K562 (cell line): ENCODE measurements at regions not wholly inside any gene's neighbourhood (a gene's known extent, or its start where the extent isn't known, plus 50 kb on each side); places are given as distances from the start of the nearest gene placed in this dataset.
"Not testable (repeated sequence)": the region's sequence is repeated elsewhere in the genome, so short reads cannot be mapped to it uniquely, and the experiment has no call there.

Experiments
- ATAC-seq: fragments of 200-7000 bp; cut with Tn5 transposase; 3 replicates; pipeline ENCODE4 v1.9.1; 2020; ENCODE audit warnings: moderate library complexity
- BruUV-seq: library from RNA; stranded (reverse); fragments of 400-500 nt; replicated peaks from 2 replicates; lab custom pipeline; 2021; lab: Mats Ljungman, UMichigan
- CTCF ChIA-PET: fragments of 300-600 bp; formaldehyde crosslinking; extraction: SDS; loops from one replicate; lab custom pipeline; 2021; ENCODE audit warnings: low intra/inter-chr PET ratio; lab: Yijun Ruan, JAX
- POLR2A ChIA-PET: fragments of 300-600, 350-650 bp; sonication (Branson Sonifier 250); formaldehyde crosslinking; extraction: SDS; loops from one replicate; lab custom pipeline; 2021; ENCODE audit warnings: antibody characterized with exemption, inconsistent platforms; lab: Yijun Ruan, JAX
- DNase-seq, 4 experiments: peaks; one replicate each; pipeline versions ENCODE4 v3.0.0 to v3.0.0-alpha.2; 2011 to 2018; ENCODE audit warnings: low spot score in 3 of 4, mixed read lengths in 3 of 4; ENCODE audit errors: extremely low read depth in 1 of 4
- FAIRE-seq: peaks from 2 replicates; lab custom pipeline; 2011; peaks lifted over from hg19 to GRCh38; lab: Jason Lieb, UNC
- H2AFZ ChIP-seq: 2 replicates; pipeline ENCODE4 v1.6.0; 2011; ENCODE audit warnings: low read depth, low read length, control low read depth, inconsistent platforms
- H3K27ac ChIP-seq: fragments of 200-600 bp; 3 replicates; pipeline ENCODE4 v1.8.0; 2011; ENCODE audit warnings: low read depth, mild to moderate bottlenecking, control low read depth, inconsistent platforms, low read length, moderate library complexity, mixed read lengths; ENCODE audit errors: extremely low read depth
- H3K27me3 ChIP-seq, 2 experiments: fragments of 300-600 bp in 1 of 2; 2 replicates in 1 of 2; 3 replicates in 1 of 2; pipeline versions ENCODE4 v1.6.0 to v1.8.0; 2011; ENCODE audit warnings: inconsistent platforms in 2 of 2, low read length in 2 of 2, mild to moderate bottlenecking in 1 of 2, mixed read lengths in 1 of 2, moderate library complexity in 1 of 2; ENCODE audit not compliant: control insufficient read depth in 2 of 2, insufficient read depth in 2 of 2
- H3K36me3 ChIP-seq: fragments of 300-600 bp; 3 replicates; pipeline ENCODE4 v1.8.0; 2011; ENCODE audit warnings: mild to moderate bottlenecking, low read length, inconsistent platforms; ENCODE audit not compliant: control insufficient read depth, insufficient read depth
- H3K4me1 ChIP-seq, 2 experiments: fragments of 200-600 bp in 1 of 2; replicated peaks in 1 of 2; 2 replicates in 1 of 2; 3 replicates in 1 of 2; pipeline versions ENCODE4 v1.5.1 to v1.8.0; 2011; ENCODE audit warnings: inconsistent platforms in 2 of 2, low read length in 2 of 2, mild to moderate bottlenecking in 1 of 2, mixed read lengths in 1 of 2, moderate library complexity in 1 of 2; ENCODE audit not compliant: control insufficient read depth in 2 of 2, insufficient read depth in 2 of 2
- H3K4me2 ChIP-seq: 2 replicates; pipeline ENCODE4 v1.6.1; 2011; ENCODE audit warnings: low read length, control low read depth, inconsistent platforms, mixed read lengths; ENCODE audit not compliant: insufficient read depth
- H3K4me3 ChIP-seq: fragments of 200-600 bp; sonication (generic), shearing (Covaris generic); 2 replicates; pipeline ENCODE4 v1.5.1; 2016; ENCODE audit warnings: control low read depth, inconsistent platforms
- H3K79me2 ChIP-seq: fragments of 200-600 bp; 3 replicates; pipeline ENCODE4 v1.8.0; 2011; ENCODE audit warnings: low read length, inconsistent platforms; ENCODE audit not compliant: control insufficient read depth, insufficient read depth
- H3K9ac ChIP-seq, 2 experiments: 2 replicates each; pipeline versions ENCODE4 v1.6.0 to v1.6.1; 2011; ENCODE audit warnings: low read depth in 2 of 2, low read length in 2 of 2, control low read depth in 1 of 2, inconsistent platforms in 1 of 2, mild to moderate bottlenecking in 1 of 2, mixed read lengths in 1 of 2; ENCODE audit not compliant: insufficient read depth in 1 of 2
- H3K9me1 ChIP-seq: one replicate; pipeline ENCODE4 v1.6.0; 2011; ENCODE audit warnings: inconsistent platforms, mild to moderate bottlenecking, low read length, moderate library complexity; ENCODE audit not compliant: control insufficient read depth, insufficient read depth
- H3K9me3 ChIP-seq: replicated peaks from 2 replicates; pipeline ENCODE4 v1.5.1; 2011; ENCODE audit warnings: low read depth, low read length, inconsistent platforms; ENCODE audit not compliant: control insufficient read depth, insufficient read depth
- H4K20me1 ChIP-seq: replicated peaks from 2 replicates; pipeline ENCODE4 v1.6.1; 2011; ENCODE audit warnings: low read length, inconsistent platforms, mixed read lengths; ENCODE audit not compliant: control insufficient read depth, insufficient read depth
- FOXK1 ChIP-seq: sonication (generic); formaldehyde crosslinking; IDR thresholded peaks from 2 replicates; pipeline ENCODE4 v1.8.0; 2022; ENCODE audit warnings: missing genetic modification reagents, mild to moderate bottlenecking, borderline replicate concordance
- HDAC8 ChIP-seq: fragments of 450-650 bp; IDR thresholded peaks from 2 replicates; pipeline ENCODE4 v1.6.1; 2016; ENCODE audit warnings: mild to moderate bottlenecking, missing genetic modification characterization, moderate library complexity, missing compliant biosample characterization
- HSF4 ChIP-seq: fragments of 250-450 bp; sonication (Bioruptor Pico); IDR thresholded peaks from 2 replicates; pipeline ENCODE4 v2.1.2; 2022; ENCODE audit warnings: mild to moderate bottlenecking, moderate library complexity, borderline replicate concordance
- RBM34 ChIP-seq: fragments of 200-400 bp; formaldehyde crosslinking; IDR thresholded peaks from 2 replicates; pipeline ENCODE4 v1.6.1; 2018; ENCODE audit warnings: low read length, borderline replicate concordance; ENCODE audit not compliant: insufficient read depth
- WGBS: fragments of 100-300 bp; shearing (Covaris generic); methylation state at CpG from one replicate; pipeline ENCODE4 v1.1.6; 2016; ENCODE audit warnings: low coverage, mixed read lengths; ENCODE audit not compliant: insufficient coverage; ENCODE audit errors: missing lambda C conversion rate; 5-methylcytosine and 5-hydroxymethylcytosine counted together
- in situ Hi-C: fragments of 300-500 bp; cut with MboI; formaldehyde crosslinking; loops from 4 replicates; pipeline ENCODE4 v1.15.0; 2018; ENCODE audit warnings: inconsistent platforms, mixed read lengths
- intact Hi-C: fragments of 100-400 bp; cut with micrococcal nuclease; formaldehyde crosslinking; loops from 2 replicates; pipeline ENCODE4 v1.14.2; 2022

GRCh38 chr15:22258398-22259150 lies 178.2 kb downstream of the OR4M2 start (continued):
- TF ChIP-seq HDAC8 (tag) (no peak), HSF4 (CRISPR knock-in tag) (no peak), FOXK1 (CRISPR knock-in tag) (no peak), RBM34 (no peak)

- H2AFZ ChIP-seq, FAIRE-seq, H3K27ac ChIP-seq, H3K79me2 ChIP-seq, H3K4me3 ChIP-seq, POLR2A ChIA-PET, BruUV-seq, H3K4me2 ChIP-seq, intact Hi-C loops, H3K9me1 ChIP-seq, H3K36me3 ChIP-seq, CTCF ChIA-PET, ATAC-seq, H3K9me3 ChIP-seq, H3K9ac ChIP-seq, H3K4me1 ChIP-seq, in situ Hi-C loops, H4K20me1 ChIP-seq, DNase-seq: not testable (repeated sequence)
- peaks cover 5 to 14% of the 10 kb centered on the region in 2 experiments; a peak in 3 of 5 replicates for H3K27me3 ChIP-seq
- WGBS, result 8% methylated on average over 34 of the region's 37 CpGs
These were observed 178.9 kb downstream of the OR4M2 start for GRCh38 chr15:22259151-22259750.
